ENCODE measurements at regions not wholly inside any gene's neighbourhood (a gene's known extent, or its start where the extent isn't known, plus 50 kb on each side); places are given as distances from the start of the nearest gene placed in this dataset.

- TF ChIP-seq TAF1 (conservative IDR thresholded peaks at IDR 0.05) = no peak
- TF ChIP-seq FOXA1 (IDR thresholded peaks at IDR 0.05) = no peak
- TF ChIP-seq, protein P1, sequence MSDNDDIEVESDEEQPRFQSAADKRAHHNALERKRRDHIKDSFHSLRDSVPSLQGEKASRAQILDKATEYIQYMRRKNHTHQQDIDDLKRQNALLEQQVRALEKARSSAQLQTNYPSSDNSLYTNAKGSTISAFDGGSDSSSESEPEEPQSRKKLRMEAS (IDR thresholded peaks at IDR 0.05) = no peak
- TF ChIP-seq YY1 (IDR thresholded peaks at IDR 0.05) = no peak
- no peak for TF ChIP-seq RAD21 (IDR thresholded peaks at IDR 0.05)
- DNase-seq (ENCODE audit: low spot score) = no peak
- Histone ChIP-seq H3K36me3 (ENCODE audit: control insufficient read depth in 4 of 4, insufficient read depth in 3 of 4, low read depth in 1 of 4, low read length in 3 of 4) (no peaks in the 10 kb centered on the region), H3K27ac (ENCODE audit: low read depth in 1 of 2, low read length in 2 of 2) (no peak overlapping the region), H3K9ac (ENCODE audit: low read depth in 1 of 2, low read length in 2 of 2) (no peak overlapping the region), H3K4me1 (ENCODE audit: control insufficient read depth in 4 of 4, insufficient read depth in 4 of 4, low read length in 3 of 4) (no peaks in the 10 kb centered on the region), H3K4me3 (ENCODE audit: low read depth in 1 of 3, low read length in 3 of 3) (no peak overlapping the region), H3K9me3 (ENCODE audit: control insufficient read depth in 4 of 4, low read length in 3 of 4) (peaks cover 0 to 2% (median 0%) of the 10 kb centered on the region in 4 donors), H3K27me3 (ENCODE audit: control insufficient read depth in 4 of 4, insufficient read depth in 4 of 4, low read length in 3 of 4) (no peaks in the 10 kb centered on the region)
- WGBS = 77% methylated on average over 3 of the region's 3 CpGs
Observed at GRCh38 chr18:4582431-4583335, 127.6 kb upstream of the DLGAP1 start.

DNA sequence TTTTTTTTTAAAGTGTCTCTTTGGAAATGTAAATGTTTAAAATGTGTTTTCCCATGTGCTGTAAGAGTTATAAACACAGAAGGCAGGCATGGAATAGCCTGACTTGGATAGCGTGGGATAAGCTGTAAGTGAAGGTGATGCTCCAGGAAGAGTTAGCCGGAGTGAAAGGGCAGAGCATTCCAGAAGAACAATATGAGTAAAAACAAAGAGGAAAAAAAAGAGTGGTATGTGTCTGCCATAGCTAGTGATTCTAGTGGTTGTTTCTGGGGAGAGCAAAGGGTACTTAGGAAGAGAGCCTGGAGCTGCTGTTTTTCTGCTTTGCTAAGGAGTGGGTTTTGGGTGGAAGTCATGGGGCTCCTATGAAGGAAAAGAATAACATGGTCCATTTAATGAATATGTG, 126.9 kb upstream of the DLGAP1 start:
- H3K27me3 ChIP-seq (ENCODE audit: control insufficient read depth in 4 of 4, insufficient read depth in 4 of 4, low read length in 3 of 4) = no peaks in the 10 kb centered on the region
- no peaks in the 10 kb centered on the region for H3K36me3 ChIP-seq (ENCODE audit: control insufficient read depth in 4 of 4, insufficient read depth in 3 of 4, low read depth in 1 of 4, low read length in 3 of 4)
- TF ChIP-seq, protein P1 (IDR thresholded peaks at IDR 0.05) = no peak
- no peak for TF ChIP-seq HNF4A (conservative IDR thresholded peaks at IDR 0.05)
- no peak for TF ChIP-seq CTCF (IDR thresholded peaks at IDR 0.05; ENCODE audit: low read depth, low read length, missing input control)
- no peak for TF ChIP-seq JUND (IDR thresholded peaks at IDR 0.05)
- no peak for TF ChIP-seq GABPA (IDR thresholded peaks at IDR 0.05 in 1 of 2, conservative IDR thresholded peaks at IDR 0.05 in 1 of 2)
- TF ChIP-seq RXRA (IDR thresholded peaks at IDR 0.05) = no peak
- TF ChIP-seq, protein P2, sequence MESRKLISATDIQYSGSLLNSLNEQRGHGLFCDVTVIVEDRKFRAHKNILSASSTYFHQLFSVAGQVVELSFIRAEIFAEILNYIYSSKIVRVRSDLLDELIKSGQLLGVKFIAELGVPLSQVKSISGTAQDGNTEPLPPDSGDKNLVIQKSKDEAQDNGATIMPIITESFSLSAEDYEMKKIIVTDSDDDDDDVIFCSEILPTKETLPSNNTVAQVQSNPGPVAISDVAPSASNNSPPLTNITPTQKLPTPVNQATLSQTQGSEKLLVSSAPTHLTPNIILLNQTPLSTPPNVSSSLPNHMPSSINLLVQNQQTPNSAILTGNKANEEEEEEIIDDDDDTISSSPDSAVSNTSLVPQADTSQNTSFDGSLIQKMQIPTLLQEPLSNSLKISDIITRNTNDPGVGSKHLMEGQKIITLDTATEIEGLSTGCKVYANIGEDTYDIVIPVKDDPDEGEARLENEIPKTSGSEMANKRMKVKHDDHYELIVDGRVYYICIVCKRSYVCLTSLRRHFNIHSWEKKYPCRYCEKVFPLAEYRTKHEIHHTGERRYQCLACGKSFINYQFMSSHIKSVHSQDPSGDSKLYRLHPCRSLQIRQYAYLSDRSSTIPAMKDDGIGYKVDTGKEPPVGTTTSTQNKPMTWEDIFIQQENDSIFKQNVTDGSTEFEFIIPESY (IDR thresholded peaks at IDR 0.05) = no peak
- no peak for TF ChIP-seq YY1 (IDR thresholded peaks at IDR 0.05)
- TF ChIP-seq, protein P3, sequence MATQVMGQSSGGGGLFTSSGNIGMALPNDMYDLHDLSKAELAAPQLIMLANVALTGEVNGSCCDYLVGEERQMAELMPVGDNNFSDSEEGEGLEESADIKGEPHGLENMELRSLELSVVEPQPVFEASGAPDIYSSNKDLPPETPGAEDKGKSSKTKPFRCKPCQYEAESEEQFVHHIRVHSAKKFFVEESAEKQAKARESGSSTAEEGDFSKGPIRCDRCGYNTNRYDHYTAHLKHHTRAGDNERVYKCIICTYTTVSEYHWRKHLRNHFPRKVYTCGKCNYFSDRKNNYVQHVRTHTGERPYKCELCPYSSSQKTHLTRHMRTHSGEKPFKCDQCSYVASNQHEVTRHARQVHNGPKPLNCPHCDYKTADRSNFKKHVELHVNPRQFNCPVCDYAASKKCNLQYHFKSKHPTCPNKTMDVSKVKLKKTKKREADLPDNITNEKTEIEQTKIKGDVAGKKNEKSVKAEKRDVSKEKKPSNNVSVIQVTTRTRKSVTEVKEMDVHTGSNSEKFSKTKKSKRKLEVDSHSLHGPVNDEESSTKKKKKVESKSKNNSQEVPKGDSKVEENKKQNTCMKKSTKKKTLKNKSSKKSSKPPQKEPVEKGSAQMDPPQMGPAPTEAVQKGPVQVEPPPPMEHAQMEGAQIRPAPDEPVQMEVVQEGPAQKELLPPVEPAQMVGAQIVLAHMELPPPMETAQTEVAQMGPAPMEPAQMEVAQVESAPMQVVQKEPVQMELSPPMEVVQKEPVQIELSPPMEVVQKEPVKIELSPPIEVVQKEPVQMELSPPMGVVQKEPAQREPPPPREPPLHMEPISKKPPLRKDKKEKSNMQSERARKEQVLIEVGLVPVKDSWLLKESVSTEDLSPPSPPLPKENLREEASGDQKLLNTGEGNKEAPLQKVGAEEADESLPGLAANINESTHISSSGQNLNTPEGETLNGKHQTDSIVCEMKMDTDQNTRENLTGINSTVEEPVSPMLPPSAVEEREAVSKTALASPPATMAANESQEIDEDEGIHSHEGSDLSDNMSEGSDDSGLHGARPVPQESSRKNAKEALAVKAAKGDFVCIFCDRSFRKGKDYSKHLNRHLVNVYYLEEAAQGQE (IDR thresholded peaks at IDR 0.05) = no peak
- no peak for TF ChIP-seq RAD21 (IDR thresholded peaks at IDR 0.05)
- no peak for TF ChIP-seq HNF4G (IDR thresholded peaks at IDR 0.05)
- 92% methylated on average over 2 of the region's 2 CpGs for WGBS
- peaks cover 0 to 2% (median 0%) of the 10 kb centered on the region in 4 donors for H3K9me3 ChIP-seq (ENCODE audit: control insufficient read depth in 4 of 4, low read length in 3 of 4)
- H3K27ac ChIP-seq (ENCODE audit: low read depth in 1 of 2, low read length in 2 of 2) = no peak overlapping the region
- H3K9ac ChIP-seq (ENCODE audit: low read depth in 1 of 2, low read length in 2 of 2) = no peak overlapping the region
- no peak for DNase-seq (ENCODE audit: low spot score)
- H3K4me3 ChIP-seq (ENCODE audit: low read depth in 1 of 3, low read length in 3 of 3) = no peak overlapping the region
- H3K4me1 ChIP-seq (ENCODE audit: control insufficient read depth in 4 of 4, insufficient read depth in 4 of 4, low read length in 3 of 4) = no peaks in the 10 kb centered on the region

Data from liver (tissue), 8 donors.